ENCODE measurements at regions not wholly inside any gene's neighbourhood (a gene's known extent, or its start where the extent isn't known, plus 50 kb on each side); places are given as distances from the start of the nearest gene placed in this dataset.
A peak's percentile ranks its signal among the peaks of the same experiment; 100 is the strongest.

GRCh38 chr18:55839343-55839742 is 251.4 kb upstream of the TCF4 start:
- Histone ChIP-seq H3K4me1 (ENCODE audit: insufficient read depth, low read length) (peaks cover 19% of the 10 kb centered on the region), H3K27me3 (ENCODE audit: insufficient read depth, low read length) (no peaks in the 10 kb centered on the region), H3K9me3 (ENCODE audit: low read depth, low read length) (no peaks in the 10 kb centered on the region), H3K36me3 (ENCODE audit: insufficient read depth, low read length) (no peaks in the 10 kb centered on the region), H3K4me3 (ENCODE audit: insufficient read depth, low read length) (peak overlapping the region; percentile 38), H3K79me2 (ENCODE audit: insufficient read depth, low read length) (no peaks in the 10 kb centered on the region), H2AFZ (ENCODE audit: low read length) (no peak overlapping the region), H3K4me2 (ENCODE audit: insufficient read depth, low read length) (peak overlapping the region; percentile 72), H4K20me1 (ENCODE audit: insufficient read depth, low read length) (no peaks in the 10 kb centered on the region), H3K27ac (ENCODE audit: low read depth, low read length) (peak overlapping the region; percentile 69)
- no peak for TF ChIP-seq CTCF (IDR thresholded peaks at IDR 0.05; ENCODE audit: extremely low read depth, low read depth, low read length)
- DNase-seq (ENCODE audit: insufficient read length, low spot score, missing footprints), result peak; percentile 56

DNA sequence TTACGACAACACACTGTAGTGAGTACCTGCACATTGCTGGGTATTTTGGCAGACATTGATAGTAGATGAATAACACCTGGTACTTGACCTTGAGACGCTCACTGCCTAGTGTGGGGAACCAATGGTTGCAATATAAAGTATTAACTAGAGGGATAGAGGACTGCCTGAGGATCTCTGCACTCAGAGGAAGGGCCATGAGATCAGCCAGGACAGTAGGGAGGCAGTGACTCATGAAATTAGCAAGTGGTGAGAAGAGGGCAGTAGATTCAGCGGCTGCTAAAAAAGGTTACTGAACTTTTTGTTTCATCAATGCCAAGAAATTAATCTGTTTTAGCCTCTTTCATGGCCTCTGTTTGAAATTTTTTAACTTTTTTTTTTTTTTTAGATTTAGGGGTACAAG is 250.8 kb upstream of the TCF4 start:
- Histone ChIP-seq H2AFZ (ENCODE audit: low read length) (no peak overlapping the region), H3K79me2 (ENCODE audit: insufficient read depth, low read length) (no peaks in the 10 kb centered on the region), H3K4me3 (ENCODE audit: insufficient read depth, low read length) (no peak overlapping the region), H3K9me3 (ENCODE audit: low read depth, low read length) (no peaks in the 10 kb centered on the region), H3K27ac (ENCODE audit: low read depth, low read length) (peak overlapping the region; percentile 69), H3K36me3 (ENCODE audit: insufficient read depth, low read length) (no peaks in the 10 kb centered on the region), H3K4me1 (ENCODE audit: insufficient read depth, low read length) (peaks cover 23% of the 10 kb centered on the region), H3K27me3 (ENCODE audit: insufficient read depth, low read length) (no peaks in the 10 kb centered on the region), H3K4me2 (ENCODE audit: insufficient read depth, low read length) (peak overlapping the region; percentile 72), H4K20me1 (ENCODE audit: insufficient read depth, low read length) (no peaks in the 10 kb centered on the region)
- peak; percentile 83 for DNase-seq (ENCODE audit: insufficient read length, low spot score, missing footprints)
- no peak for TF ChIP-seq CTCF (IDR thresholded peaks at IDR 0.05; ENCODE audit: extremely low read depth, low read depth, low read length)

- no peaks in the 10 kb centered on the region for H3K36me3 ChIP-seq (ENCODE audit: insufficient read depth, low read length)
- no peak overlapping the region for H2AFZ ChIP-seq (ENCODE audit: low read length)
- H3K4me3 ChIP-seq (ENCODE audit: insufficient read depth, low read length), result no peak overlapping the region
- no peaks in the 10 kb centered on the region for H3K9me3 ChIP-seq (ENCODE audit: low read depth, low read length)
- no peaks in the 10 kb centered on the region for H3K79me2 ChIP-seq (ENCODE audit: insufficient read depth, low read length)
- no peak overlapping the region for H3K4me2 ChIP-seq (ENCODE audit: insufficient read depth, low read length)
- H3K27ac ChIP-seq (ENCODE audit: low read depth, low read length), result no peak overlapping the region
- no peak for TF ChIP-seq CTCF (IDR thresholded peaks at IDR 0.05; ENCODE audit: extremely low read depth, low read depth, low read length)
- no peaks in the 10 kb centered on the region for H4K20me1 ChIP-seq (ENCODE audit: insufficient read depth, low read length)
- DNase-seq (ENCODE audit: insufficient read length, low spot score, missing footprints), result no peak
- no peaks in the 10 kb centered on the region for H3K27me3 ChIP-seq (ENCODE audit: insufficient read depth, low read length)
- H3K4me1 ChIP-seq (ENCODE audit: insufficient read depth, low read length), result peaks cover 28% of the 10 kb centered on the region
Observed at GRCh38 chr18:55838319-55838718, 250.3 kb upstream of the TCF4 start.

DNA sequence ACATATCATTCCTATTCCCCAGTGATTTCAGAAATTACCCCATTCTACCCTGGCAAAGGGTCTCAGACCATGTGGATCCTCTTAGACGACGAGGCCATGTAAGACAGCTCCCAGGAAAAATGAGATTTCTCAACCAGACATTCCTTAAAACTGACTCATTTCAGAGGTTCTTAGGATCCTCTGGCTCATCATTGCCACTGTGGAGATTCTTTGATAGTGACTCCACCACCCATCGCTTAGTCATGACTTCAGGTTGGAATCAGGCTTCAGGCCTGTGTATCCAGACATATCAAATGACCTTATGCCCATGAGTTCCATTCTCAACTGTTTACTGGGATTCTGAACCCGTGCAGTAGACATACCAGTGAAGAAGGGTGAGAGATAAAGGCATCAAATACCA is 245.6 kb upstream of the TCF4 start:
- no peaks in the 10 kb centered on the region for H3K36me3 ChIP-seq (ENCODE audit: insufficient read depth, low read length)

More for the DNA sequence above, 245.6 kb upstream of the TCF4 start:
- Histone ChIP-seq H3K4me2 (ENCODE audit: insufficient read depth, low read length) (no peak overlapping the region), H3K79me2 (ENCODE audit: insufficient read depth, low read length) (no peaks in the 10 kb centered on the region), H3K27ac (ENCODE audit: low read depth, low read length) (peak overlapping the region; percentile 68), H3K4me1 (ENCODE audit: insufficient read depth, low read length) (peaks cover 20% of the 10 kb centered on the region), H3K9me3 (ENCODE audit: low read depth, low read length) (no peaks in the 10 kb centered on the region), H3K4me3 (ENCODE audit: insufficient read depth, low read length) (no peak overlapping the region), H4K20me1 (ENCODE audit: insufficient read depth, low read length) (no peaks in the 10 kb centered on the region), H2AFZ (ENCODE audit: low read length) (no peak overlapping the region), H3K27me3 (ENCODE audit: insufficient read depth, low read length) (no peaks in the 10 kb centered on the region)
- no peak for TF ChIP-seq CTCF (IDR thresholded peaks at IDR 0.05; ENCODE audit: extremely low read depth, low read depth, low read length)
- peak; percentile 88 for DNase-seq (ENCODE audit: insufficient read length, low spot score, missing footprints)

All from osteoblast (primary cell).